ENCODE measurements at regions not wholly inside any gene's neighbourhood (a gene's known extent, or its start where the extent isn't known, plus 50 kb on each side); places are given as distances from the start of the nearest gene placed in this dataset.

- no peak overlapping the region for H3K4me2 ChIP-seq (ENCODE audit: insufficient read depth, low read length)
- no peaks in the 10 kb centered on the region for H3K36me3 ChIP-seq (ENCODE audit: control insufficient read depth in 2 of 2, extremely low read depth in 1 of 2, insufficient read depth in 2 of 2, low read length in 2 of 2)
- no peak overlapping the region for H3K4me3 ChIP-seq (replicated peaks in 1 of 3; ENCODE audit: insufficient read depth in 1 of 3, low read depth in 1 of 3, low read length in 3 of 3)
- no peak for DNase-seq (ENCODE audit: low read depth, low spot score)
- no peak overlapping the region for H2AFZ ChIP-seq (ENCODE audit: low read depth, low read length)
- TF ChIP-seq POLR2AphosphoS5 (IDR thresholded peaks at IDR 0.05; ENCODE audit: insufficient read depth, low read depth, low read length) (no peak), JUN (IDR thresholded peaks at IDR 0.05; ENCODE audit: borderline replicate concordance, insufficient read depth, insufficient read length, low read depth) (no peak), MAX (IDR thresholded peaks at IDR 0.05; ENCODE audit: insufficient read depth, insufficient read length) (no peak), MYC (IDR thresholded peaks at IDR 0.05; ENCODE audit: low read depth, low read length) (no peak), FOS (IDR thresholded peaks at IDR 0.05; ENCODE audit: borderline replicate concordance, insufficient read depth, low read length) (no peak), EZH2 (IDR thresholded peaks at IDR 0.05; ENCODE audit: borderline replicate concordance, low read depth, low read length, severe bottlenecking) (no peak), GATA2 (IDR thresholded peaks at IDR 0.05; ENCODE audit: insufficient read depth, insufficient read length, low read depth, low read length) (no peak), CTCF (IDR thresholded peaks at IDR 0.05; ENCODE audit: extremely low read depth in 1 of 2, insufficient read depth in 1 of 2, low read depth in 1 of 2, low read length in 2 of 2) (no peak), POLR2A (IDR thresholded peaks at IDR 0.05; ENCODE audit: low read depth, low read length) (no peak)
- H3K27ac ChIP-seq (ENCODE audit: insufficient read depth, low read depth, low read length): no peak overlapping the region
- intact Hi-C loops (cut with micrococcal nuclease) (no loop called here), dilution Hi-C loops (cut with MboI; ENCODE audit: extremely low pct_ligation_motif_present, low sequenced_read_pairs) (no loop called here)
- no peaks in the 10 kb centered on the region for H3K27me3 ChIP-seq (ENCODE audit: control insufficient read depth in 2 of 2, insufficient read depth in 2 of 2, low read length in 2 of 2)
- no peak for FAIRE-seq
- H3K9me3 ChIP-seq (replicated peaks; ENCODE audit: control insufficient read depth, insufficient read depth, low read length): no peaks in the 10 kb centered on the region
- CTCF ChIA-PET: interaction anchor here (1.0 to 1.5 kb wide), 6 partner anchors 8 to 712 kb away, joined by 3 to 8 read pairs (median 3); no protein-coding TSS in a partner anchor
- BruUV-seq (replicated peaks): no TSS peak
- H3K79me2 ChIP-seq (ENCODE audit: control insufficient read depth, insufficient read depth, low read length): no peaks in the 10 kb centered on the region
- no peaks in the 10 kb centered on the region for H4K20me1 ChIP-seq (replicated peaks; ENCODE audit: control insufficient read depth, extremely low read depth, insufficient read depth, low read length)
- H3K9ac ChIP-seq (replicated peaks; ENCODE audit: extremely low read depth, insufficient read depth, low read length): no peak overlapping the region
- no peaks in the 10 kb centered on the region for H3K4me1 ChIP-seq (ENCODE audit: control insufficient read depth, extremely low read depth, insufficient read depth, low read length)
- POLR2A ChIA-PET: no interaction called here
- H3K9me1 ChIP-seq (replicated peaks; ENCODE audit: control insufficient read depth, extremely low read depth, insufficient read depth, low read length): no peaks in the 10 kb centered on the region
These were observed 514.2 kb downstream of the ARL4A start for GRCh38 chr7:13201628-13202027.

Measured in endothelial cell of umbilical vein (primary cell).